HTR-8/SVneo (cell line): ENCODE measurements at regions not wholly inside any gene's neighbourhood (a gene's known extent, or its start where the extent isn't known, plus 50 kb on each side); places are given as distances from the start of the nearest gene placed in this dataset.

Experiments
- DNase-seq: peaks from one replicate; pipeline ENCODE4 v3.0.0; 2011; ENCODE audit warnings: low spot score, mixed read lengths; ENCODE audit not compliant: insufficient read length
- FAIRE-seq: peaks from 2 replicates; lab custom pipeline; 2011; peaks lifted over from hg19 to GRCh38; lab: Jason Lieb, UNC

DNA sequence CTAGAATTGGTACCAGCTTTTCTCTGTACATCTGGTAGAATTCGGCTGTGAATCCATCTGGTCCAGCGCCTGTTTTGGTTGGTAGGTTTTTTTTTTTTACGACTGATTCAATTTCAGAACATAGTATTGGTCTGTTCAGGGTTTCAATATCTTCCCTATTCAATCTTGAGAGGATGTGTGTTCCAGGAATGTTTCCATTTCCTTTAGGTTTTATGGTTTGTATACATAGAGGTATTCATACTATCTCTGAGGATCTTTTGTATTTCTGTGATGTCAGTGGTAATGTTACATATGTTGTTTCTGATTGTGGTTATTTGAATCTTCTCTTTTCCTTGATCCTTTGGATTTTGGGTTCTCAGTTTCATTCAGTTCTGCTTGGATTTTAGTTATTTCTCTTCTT is 172.1 kb upstream of the ITGA4 start:
- DNase-seq: no peak
- no peak for FAIRE-seq

DNA sequence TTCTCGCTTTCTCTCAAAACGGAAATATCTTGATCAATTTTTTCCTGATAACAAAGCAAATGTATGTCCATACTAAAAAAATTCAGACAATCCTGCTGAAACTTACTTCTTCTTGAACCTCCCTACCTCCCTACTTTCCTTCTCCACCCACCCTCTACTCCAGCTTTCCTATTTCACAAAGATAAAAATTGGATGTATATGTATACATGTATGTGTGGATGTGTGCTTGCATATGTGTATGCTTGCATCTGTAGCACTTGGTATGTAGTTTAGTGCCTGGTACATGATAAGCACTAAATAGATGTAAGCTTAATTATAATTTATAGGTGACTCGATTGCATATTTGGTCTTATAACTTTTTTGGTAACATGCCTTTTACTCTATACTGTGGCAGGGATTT is 167.5 kb upstream of the ITGA4 start:
- no peak for DNase-seq
- FAIRE-seq: no peak

DNA sequence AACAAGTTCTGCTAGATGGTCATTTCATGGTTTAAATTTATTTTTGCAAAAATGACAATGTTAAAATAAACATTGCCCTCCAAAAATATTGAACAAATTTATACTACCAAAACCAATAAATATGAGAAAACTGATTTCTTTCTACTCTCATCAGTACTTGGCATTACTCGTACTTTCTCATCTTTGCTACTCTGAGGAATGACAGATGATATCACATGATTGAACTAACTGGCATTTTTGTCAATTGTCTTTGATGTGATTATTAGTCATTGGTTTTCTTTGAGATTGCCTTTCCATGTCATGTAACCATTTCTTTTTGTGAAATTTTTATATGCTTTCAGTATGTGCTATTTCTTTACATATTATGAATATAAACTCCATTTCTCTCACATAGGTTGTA is 167.0 kb upstream of the ITGA4 start:
- FAIRE-seq: no peak
- DNase-seq: no peak

DNA sequence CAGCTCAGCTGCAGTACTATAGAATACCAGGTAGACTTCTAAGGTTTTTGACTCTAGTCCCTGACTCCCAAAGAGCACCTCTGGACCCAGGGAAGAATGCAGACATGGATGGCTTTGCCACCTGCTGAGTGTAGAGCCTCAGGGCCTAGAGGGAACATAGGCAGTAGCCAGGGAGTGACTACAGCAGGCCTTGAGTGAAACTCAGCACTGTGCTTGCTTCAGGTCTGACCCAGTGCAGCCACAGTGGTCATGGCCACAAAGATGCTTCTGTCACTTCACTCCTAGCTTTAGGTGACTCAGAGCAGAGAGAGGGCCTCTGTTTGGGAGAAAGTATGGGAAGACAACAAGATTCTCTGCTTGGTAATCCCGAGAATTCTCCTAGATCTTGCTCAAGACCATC is 162.2 kb upstream of the ITGA4 start:
- FAIRE-seq: no peak
- no peak for DNase-seq

DNA sequence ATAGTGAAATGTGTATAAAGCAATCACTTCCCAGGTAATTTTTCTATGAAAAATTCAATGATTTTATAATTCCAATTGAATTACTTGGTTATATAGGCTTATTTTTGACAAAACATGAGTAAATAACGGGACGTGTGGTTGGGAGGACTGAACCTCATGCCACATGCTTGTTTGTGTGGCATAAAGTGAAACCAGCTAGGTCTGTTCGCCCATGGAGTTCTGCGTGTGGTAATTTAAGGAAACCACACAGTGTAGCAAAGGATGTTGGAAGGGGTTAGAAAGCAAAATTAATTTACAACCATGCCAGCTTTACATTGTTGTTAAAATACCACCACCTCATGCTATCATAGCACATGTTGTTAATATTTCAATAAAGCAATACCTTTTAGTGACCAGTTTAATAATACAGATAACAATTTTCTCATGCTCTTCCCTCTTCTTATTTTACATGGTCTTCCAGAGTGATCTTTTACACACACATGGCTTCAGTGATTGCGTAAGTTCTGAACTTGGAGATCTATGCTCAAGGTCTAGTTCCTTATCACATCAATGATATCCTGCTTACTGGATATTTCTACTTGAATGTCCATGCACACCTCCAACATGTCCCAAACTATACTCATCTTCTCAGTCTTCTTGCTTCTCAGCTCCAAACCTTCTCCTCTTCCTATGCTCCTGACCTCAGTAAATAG is 156.4 kb upstream of the ITGA4 start:
- no peak for FAIRE-seq
- DNase-seq: no peak

DNA sequence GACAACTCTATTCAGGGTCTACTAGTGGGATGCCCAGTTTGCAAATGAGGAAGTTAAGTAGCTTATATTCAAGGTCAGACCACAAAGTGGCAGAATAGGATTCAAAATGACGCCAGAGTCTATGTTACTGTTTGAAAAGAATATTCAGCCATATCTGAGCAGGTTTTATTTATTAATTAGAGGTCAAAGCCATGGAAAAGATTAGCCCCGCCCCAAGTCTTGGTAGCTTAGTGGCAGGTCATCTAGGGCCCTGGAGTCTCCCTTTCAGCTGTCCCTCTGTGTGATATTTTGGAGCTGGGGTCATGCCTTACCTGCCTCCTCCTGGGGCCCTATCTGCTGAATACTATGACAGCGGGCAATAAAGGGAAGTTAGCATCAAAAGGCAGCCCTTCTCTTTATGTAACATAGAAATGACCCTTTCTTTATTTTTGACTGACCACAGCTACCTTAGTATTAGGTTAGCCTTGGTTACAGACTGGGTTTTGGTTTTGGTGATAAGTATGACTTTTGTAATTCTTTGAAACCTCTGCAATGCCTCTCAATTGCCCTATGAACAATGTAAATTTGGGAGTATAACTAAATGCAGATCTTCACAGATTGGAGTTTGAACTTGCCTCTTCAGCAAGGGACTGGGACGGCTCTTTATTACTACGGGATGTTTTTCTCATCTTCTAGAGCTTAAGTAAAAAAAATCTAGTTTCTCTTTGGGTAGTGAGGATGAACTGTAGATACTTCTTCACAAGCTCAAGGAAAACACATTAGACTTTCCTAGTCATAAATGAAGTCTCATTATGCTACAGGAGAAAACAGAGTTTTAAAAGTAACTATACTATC is 153.0 kb upstream of the ITGA4 start:
- FAIRE-seq: no peak
- no peak for DNase-seq

DNA sequence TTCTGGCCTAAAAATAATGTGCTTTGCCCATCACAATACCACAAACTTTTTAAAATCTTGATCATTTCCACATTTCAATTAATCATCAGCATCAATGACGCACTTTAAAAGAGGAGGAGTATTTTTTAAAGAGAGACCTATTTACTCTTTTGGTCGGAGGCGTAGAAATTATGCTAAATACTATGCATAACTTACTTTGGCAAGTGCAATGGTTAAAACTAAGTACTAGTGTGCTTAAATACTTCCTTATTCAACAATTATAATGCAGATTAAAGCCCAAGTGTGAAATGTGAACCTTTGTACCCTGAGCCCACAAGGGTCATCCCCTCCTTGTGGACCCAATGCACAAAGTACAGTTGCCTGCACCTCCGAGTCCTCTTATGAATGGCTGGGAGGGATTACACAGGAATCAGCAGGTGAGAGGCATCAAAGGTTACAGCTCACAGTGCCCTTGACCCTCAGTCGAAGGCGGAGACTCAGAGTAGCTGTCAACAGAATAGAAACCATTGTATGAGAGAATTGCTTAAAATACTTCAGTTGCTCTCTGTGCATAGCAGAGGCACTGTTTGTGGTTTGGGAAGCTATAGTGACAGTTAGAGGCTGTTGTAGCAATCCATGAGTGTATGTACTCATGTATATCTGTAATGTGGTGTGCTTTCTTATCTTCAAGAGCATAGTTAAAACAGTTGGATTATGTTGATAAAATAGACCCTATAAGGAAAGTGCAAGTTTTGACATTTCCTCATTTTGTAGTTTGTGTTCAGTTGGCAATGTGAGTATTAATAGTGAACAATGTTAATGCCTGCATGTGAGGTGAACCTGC is 151.7 kb upstream of the ITGA4 start:
- FAIRE-seq (no peak), DNase-seq (no peak)

DNA sequence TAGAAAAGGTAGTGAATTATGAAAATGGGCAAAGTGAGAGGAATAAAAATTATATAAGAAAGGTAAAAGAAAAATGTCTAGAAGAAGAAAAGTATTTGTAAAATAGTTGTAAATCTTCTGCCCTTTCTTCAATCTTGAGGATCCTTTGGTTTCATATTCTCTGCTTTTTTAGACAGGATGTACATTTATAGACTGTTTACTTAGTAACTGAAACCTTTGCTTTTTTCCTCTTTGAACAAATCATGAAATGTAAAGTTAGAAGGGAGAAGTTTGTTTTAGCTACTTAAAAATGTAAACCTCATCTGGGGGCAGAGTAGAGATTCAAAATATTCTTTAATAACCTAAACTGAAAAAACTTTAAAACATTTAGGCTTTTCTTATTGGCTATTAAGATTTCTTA is 150.4 kb upstream of the ITGA4 start:
- FAIRE-seq: no peak
- no peak for DNase-seq

DNA sequence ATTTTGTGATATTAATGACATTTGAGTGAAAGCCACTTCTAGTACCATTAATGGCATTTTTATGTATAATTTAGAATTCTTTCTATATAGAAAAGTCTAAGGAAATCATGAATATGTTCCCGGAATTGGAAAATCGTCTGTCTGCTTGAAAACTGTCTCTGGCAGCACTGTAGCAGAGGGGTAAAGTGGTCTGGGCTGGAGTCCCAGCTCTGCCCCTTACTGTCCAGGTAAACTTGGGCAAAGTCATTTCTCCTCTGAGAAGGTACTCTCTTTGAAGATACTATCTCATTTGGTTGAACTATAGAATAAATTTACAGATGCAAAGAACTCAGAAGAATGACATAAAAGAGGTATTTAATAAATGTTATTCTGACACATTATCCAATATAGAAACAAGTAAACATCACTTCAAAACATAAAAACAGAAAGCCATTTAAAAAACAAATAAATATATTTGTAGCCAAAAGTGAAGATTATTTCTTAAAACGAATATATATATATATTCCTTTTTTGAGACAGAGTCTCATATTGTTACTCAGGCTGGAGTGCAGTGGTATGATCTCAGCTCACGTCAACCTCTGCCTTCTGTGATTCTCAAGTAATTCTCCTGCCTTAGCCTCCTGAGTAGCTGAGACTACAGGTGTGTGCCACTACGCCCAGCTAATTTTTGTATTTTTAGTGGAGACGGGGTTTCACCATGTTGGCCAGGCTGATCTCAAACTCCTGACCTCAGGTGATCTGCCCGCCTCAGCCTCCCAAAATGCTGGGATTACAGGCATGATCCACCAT is 149.8 kb upstream of the ITGA4 start:
- FAIRE-seq: no peak

DNA sequence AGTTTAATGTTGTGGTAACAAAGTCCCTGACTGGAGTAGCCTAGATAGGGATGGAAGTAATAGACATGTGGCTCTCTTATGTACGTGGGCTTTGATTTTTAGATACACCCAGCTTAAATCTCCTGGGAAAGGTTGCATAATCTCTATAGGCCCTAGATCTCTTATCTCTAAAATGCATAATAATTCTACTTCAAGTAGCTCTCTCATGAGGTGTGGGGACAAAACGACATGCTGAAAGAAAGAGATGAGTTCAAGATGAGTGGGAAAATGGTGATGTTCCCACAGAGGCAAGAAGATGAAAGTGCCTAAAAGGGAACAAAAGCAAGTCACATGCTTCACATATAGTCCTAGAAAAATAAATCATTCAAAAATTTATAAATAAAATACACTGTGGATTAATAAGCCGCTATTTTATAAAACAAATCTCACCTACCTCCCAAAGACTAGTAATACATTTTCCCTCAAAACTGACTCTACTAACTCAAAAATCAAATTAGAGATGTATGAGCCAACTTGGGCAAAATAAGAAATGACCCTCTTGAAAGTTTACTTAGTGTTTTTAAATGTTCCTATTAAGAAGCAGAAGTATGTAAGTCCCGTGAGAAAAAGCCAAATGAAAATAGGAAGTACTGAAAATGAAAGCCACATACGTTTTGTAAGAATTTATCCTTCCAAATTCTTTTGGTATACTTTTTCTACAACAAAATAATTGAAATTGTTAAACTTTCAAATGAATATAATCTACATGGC is 148.2 kb upstream of the ITGA4 start:
- no peak for DNase-seq
- no peak for FAIRE-seq

More for the DNA sequence above, 149.8 kb upstream of the ITGA4 start:
- DNase-seq: no peak

DNA sequence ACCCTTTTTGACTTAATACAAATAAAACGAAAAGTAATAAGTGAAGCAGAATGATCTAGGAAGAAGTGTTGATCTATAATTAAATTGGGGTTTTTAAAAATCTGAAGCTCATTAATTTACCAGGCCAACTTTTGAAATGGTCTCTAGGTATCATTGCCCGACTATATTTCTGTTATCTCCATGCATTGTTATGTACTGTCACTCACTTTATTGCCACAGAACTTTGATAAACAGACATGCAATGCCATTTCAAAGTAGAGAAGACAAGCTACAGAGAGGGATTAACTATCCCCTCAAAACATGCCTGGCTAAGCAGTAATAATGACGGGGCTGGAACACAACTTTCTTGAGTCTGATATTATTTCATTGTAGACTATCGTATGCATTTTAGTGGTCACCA is 147.6 kb upstream of the ITGA4 start:
- DNase-seq: no peak
- FAIRE-seq: no peak

DNA sequence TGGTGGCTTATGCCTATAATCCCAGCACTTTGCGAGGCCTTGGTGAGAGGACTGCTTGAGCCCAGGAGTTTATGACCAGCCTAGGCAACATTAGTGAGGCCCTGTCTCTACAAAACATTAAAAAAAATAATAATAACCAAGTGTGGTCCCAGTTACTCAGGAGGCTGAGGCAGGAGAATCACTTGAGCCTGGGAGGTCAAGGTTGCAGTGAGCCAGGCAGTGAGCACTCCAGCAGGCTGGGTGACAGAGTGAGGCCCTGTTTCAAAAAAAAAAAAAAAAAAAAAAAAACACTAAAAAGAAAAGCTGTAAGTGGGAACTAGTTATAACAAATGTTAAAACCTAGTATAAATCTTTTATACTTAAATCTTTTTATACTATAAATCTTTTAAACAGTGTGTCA is 146.2 kb upstream of the ITGA4 start:
- FAIRE-seq: no peak
- no peak for DNase-seq

DNA sequence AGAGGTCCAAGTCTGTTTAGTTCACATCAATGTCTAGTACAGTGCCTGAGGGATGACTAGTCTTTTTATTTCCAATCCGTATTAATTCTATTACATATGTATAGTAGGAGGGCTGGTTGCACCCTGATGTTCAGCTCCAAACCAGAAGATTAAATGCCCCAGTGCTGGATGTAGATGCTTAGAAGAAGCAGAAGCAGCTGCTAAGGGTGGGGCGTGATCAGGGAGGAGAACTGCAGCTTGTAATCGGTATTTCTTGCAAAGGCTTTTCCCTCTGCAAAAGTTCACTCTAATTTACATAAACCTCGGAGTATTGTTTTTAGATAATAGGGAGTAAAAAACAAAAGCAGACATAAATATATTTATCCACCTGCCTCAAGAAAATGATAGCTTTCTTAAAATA is 145.3 kb upstream of the ITGA4 start:
- no peak for DNase-seq
- FAIRE-seq: no peak

DNA sequence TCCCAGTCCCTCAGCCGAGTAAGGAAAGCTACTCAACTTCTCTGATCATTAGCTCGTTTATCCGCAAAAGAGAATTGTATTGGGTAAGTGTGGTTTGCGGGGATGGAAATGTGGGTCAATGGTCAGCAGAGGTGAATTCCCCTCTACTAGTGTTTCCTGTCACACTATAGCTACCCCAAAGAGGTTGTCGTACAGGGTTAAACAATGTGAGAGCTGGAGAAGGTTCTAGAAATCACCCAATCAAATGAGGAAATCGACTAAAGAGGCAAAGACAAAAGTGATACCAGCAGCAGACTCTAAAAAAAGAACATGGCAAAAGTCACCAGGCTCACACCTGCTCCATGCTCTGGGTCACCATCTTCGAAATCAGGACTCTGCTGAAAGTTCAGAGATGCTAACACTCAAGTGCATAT is 144.7 kb upstream of the ITGA4 start:
- DNase-seq: no peak
- no peak for FAIRE-seq

DNA sequence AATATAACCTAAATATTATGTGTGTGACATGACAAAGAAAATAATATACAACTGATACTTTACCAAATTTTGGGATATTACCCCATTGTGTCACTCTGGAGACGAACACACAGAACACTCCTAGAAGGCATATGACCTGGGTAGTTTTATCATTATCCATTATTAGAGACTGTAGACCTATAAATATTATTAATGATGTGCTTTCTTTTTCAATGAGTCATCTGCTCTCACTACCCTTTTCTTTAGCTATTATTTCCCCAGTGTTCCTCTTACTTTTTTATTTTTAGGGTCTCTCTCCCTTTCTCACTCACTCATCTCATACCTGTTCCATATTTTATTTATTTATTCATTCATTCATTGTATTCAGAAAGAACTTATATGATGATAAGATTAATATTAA is 143.3 kb upstream of the ITGA4 start:
- FAIRE-seq: no peak
- DNase-seq: no peak

DNA sequence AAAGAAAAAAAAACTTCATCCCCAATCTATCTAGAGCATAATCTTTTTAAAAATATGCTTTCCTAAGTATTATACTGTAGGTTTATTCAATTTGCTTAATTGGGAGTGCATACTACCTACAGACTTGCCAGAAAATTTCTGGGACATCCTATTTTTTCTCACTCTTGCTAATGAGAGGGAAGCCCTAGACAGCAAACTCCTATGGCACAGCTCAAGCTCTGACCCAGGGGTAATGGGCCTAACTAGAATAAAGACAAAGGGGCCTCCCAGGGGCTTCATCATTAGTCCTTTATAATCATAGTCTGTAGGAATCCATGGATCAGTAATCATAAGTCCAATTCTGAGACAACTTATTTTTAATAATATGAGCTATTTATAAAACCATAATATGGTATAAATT is 142.6 kb upstream of the ITGA4 start:
- no peak for FAIRE-seq
- DNase-seq: no peak

DNA sequence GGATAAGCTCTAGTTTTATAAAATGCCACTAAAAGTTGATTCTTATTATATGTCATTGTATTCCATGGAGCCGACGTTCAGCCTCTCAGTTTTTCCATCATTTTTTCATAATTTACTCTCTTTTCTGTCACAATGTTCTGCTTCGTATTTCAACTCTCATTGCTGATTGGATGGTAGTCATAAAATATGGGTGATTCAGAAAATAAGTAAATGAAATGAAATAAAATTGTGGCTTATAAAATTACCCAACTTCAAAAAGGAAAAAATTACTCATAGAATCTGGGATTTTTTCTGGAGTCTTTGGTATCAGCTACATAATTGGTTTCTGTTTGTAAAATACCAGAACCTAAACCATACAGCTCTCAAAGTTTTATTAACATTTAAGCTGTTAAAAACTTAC is 139.7 kb upstream of the ITGA4 start:
- FAIRE-seq: no peak
- no peak for DNase-seq

DNA sequence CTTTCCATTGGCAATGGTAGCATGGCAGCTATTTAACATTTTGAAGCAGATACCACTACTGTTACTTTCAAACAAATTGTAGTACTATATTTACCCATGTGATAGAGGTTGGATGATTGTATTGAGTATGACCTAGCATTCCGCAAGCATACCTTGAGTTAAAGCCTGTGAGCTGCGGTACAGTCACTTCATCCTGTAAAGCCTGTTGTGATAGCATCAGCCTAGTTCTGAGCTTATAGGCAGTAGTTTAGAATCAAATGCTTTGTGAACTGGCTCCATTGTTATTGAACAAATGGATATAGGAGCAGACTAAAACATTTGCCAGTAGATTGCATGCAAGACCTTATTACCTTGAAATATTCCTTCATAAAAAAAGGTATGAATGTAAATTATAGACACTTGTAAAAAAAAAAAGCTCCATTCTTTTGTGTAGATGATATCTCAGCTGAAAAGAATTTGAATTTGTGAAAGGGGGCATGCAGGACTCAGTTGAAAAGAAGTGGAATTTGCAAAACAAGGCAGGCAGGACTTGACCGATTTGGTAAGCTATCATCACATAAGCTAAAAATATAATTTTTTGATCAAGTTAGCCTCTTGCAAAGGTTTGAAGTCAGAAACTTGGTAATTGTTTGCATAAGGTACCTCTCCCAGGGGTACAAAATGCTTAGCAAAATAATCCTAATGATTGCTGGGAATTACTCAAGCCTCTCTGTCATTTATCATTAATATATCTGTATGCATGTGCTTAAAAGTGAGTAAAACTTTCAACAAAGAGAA is 138.5 kb upstream of the ITGA4 start:
- no peak for DNase-seq
- FAIRE-seq: no peak

DNA sequence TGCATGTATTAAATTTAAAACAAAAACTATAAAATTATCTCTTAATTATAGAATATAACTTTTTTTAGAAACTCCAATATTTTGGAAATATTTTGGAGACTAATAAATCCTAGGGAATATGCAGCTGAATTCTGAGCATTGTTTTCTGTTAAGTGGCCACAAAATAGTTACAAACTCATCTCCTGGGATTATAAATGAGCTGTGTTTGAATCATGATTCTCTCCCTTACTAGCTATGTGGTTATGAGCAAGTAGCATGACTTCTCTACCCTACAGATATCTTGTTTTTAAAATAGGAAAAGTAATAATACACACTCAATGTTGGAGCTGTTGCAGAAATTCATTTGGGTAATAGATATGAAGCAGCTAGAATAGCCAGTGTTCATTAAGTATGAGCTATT is 137.9 kb upstream of the ITGA4 start:
- no peak for DNase-seq
- FAIRE-seq: no peak
